Osteoblast (primary cell): ENCODE measurements at regions not wholly inside any gene's neighbourhood (a gene's known extent, or its start where the extent isn't known, plus 50 kb on each side); places are given as distances from the start of the nearest gene placed in this dataset.

Source experiments
- DNase-seq: peaks from one replicate; pipeline ENCODE4 v3.0.0; 2011; ENCODE audit warnings: low spot score, mixed read lengths; ENCODE audit not compliant: insufficient read length; ENCODE audit errors: missing footprints
- H2AFZ ChIP-seq: 2 replicates; pipeline ENCODE4 v1.6.0; 2011; ENCODE audit warnings: mild to moderate bottlenecking, low read length
- H3K27ac ChIP-seq: 2 replicates; pipeline ENCODE4 v1.5.1; 2011; ENCODE audit warnings: mild to moderate bottlenecking, low read depth, low read length, moderate library complexity
- H3K27me3 ChIP-seq: 2 replicates; pipeline ENCODE4 v1.6.0; 2012; ENCODE audit warnings: mild to moderate bottlenecking, control low read depth, inconsistent platforms, low read length, moderate library complexity; ENCODE audit not compliant: insufficient read depth
- H3K36me3 ChIP-seq: 2 replicates; pipeline ENCODE4 v1.5.1; 2011; ENCODE audit warnings: mild to moderate bottlenecking, low read length, control low read depth, moderate library complexity; ENCODE audit not compliant: insufficient read depth
- H3K4me1 ChIP-seq: 2 replicates; pipeline ENCODE4 v1.5.1; 2011; ENCODE audit warnings: mild to moderate bottlenecking, low read length, control low read depth, moderate library complexity; ENCODE audit not compliant: insufficient read depth
- H3K4me2 ChIP-seq: 2 replicates; pipeline ENCODE4 v1.6.0; 2011; ENCODE audit warnings: mild to moderate bottlenecking, low read length; ENCODE audit not compliant: insufficient read depth
- H3K4me3 ChIP-seq: fragments of 200-600 bp; sonication (generic); 3 replicates; pipeline ENCODE4 v1.5.1; 2012; ENCODE audit warnings: mild to moderate bottlenecking, low read length, inconsistent platforms; ENCODE audit not compliant: insufficient read depth
- H3K79me2 ChIP-seq: 2 replicates; pipeline ENCODE4 v1.6.0; 2012; ENCODE audit warnings: mild to moderate bottlenecking, low read length, control low read depth, inconsistent platforms; ENCODE audit not compliant: insufficient read depth
- H3K9me3 ChIP-seq: 2 replicates; pipeline ENCODE4 v1.5.1; 2011; ENCODE audit warnings: low read depth, low read length, control low read depth
- H4K20me1 ChIP-seq: 2 replicates; pipeline ENCODE4 v1.6.0; 2012; ENCODE audit warnings: mild to moderate bottlenecking, low read length, control low read depth; ENCODE audit not compliant: insufficient read depth
- CTCF ChIP-seq: IDR thresholded peaks from 2 replicates; pipeline ENCODE4 v1.5.1; 2011; ENCODE audit warnings: mild to moderate bottlenecking, low read depth, low read length, moderate library complexity; ENCODE audit errors: extremely low read depth

DNA sequence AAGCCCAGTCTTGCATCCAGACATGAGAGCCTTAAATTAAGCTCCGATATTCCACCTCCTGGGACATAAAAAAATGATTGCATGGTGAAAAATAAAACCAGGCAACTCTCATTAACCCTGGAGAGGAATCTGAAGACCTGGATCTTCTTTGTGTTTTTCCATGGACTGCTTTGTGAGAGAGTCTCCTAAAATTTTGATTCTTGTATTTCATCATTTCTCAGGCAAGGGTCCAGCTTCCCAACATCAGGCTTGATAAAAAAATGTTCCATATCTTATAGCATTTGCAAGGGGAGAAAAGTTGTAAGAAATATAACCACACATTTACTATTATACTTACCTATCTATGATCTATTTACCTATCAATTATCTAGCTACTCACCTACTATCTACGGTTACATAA lies 327.5 kb upstream of the SPHKAP start:
- DNase-seq = no peak
- Histone ChIP-seq H3K79me2 (no peaks in the 10 kb centered on the region), H3K4me3 (no peak overlapping the region), H3K4me1 (no peaks in the 10 kb centered on the region), H3K9me3 (no peaks in the 10 kb centered on the region), H4K20me1 (no peaks in the 10 kb centered on the region), H2AFZ (no peak overlapping the region), H3K36me3 (no peaks in the 10 kb centered on the region), H3K4me2 (no peak overlapping the region), H3K27me3 (no peaks in the 10 kb centered on the region), H3K27ac (no peak overlapping the region)
- TF ChIP-seq CTCF = no peak

DNA sequence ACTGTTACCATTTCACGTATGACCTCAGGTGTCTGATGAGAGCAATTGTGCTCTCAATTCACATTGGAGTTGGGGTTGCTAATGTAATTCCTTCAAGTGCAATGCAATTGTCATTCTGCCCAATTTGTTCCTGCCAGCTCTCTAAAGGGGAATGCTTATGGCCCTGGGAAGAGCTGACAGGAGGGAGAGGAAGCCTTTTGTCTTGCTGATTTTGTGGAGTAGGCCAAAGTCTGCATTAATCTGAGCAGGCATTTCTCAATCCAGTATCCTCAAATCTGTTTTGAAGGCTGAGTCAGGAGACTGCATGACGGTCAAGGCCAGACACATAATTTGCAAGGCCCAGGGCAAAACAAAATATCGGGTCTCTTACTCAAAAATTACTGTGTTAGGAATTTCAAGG lies 326.4 kb upstream of the SPHKAP start:
- H4K20me1 ChIP-seq = no peaks in the 10 kb centered on the region
- no peaks in the 10 kb centered on the region for H3K79me2 ChIP-seq
- no peaks in the 10 kb centered on the region for H3K9me3 ChIP-seq
- H2AFZ ChIP-seq = no peak overlapping the region
- no peak for DNase-seq
- no peaks in the 10 kb centered on the region for H3K27me3 ChIP-seq
- TF ChIP-seq CTCF = no peak
- H3K36me3 ChIP-seq = no peaks in the 10 kb centered on the region
- H3K27ac ChIP-seq = no peak overlapping the region
- H3K4me1 ChIP-seq = no peaks in the 10 kb centered on the region
- no peak overlapping the region for H3K4me2 ChIP-seq
- no peak overlapping the region for H3K4me3 ChIP-seq

DNA sequence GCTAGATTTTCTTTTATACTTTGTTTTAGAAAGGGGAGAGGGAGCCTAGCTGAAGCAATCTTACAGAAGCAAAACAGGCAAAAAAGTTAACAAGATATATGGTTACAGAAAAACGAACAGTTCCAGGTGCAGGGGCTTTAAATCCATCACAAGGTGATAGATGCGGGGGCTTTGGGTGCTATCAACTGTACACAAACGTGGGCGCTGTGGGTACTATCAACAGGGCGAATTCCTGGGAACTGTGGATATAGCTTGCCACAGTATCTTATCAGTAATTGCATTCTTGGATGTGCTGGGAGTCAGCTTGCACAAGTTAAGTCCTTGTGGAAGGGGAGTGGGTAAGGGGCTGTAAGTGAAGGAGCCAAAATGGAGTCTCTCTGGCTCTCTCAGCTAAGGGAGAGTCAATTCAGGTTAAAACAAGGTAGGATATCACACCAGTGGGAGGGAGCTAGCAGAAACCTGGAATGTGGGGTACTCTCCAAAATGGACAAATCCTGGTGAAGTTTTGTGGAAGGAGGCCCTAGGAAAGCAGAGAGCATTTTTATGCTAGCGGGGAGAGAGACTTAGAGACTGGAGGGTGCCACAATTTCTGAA lies 325.8 kb upstream of the SPHKAP start:
- Histone ChIP-seq H3K4me3 (no peak overlapping the region), H2AFZ (no peak overlapping the region), H4K20me1 (no peaks in the 10 kb centered on the region), H3K36me3 (no peaks in the 10 kb centered on the region), H3K27ac (no peak overlapping the region), H3K9me3 (no peaks in the 10 kb centered on the region), H3K4me2 (no peak overlapping the region), H3K4me1 (no peaks in the 10 kb centered on the region), H3K79me2 (no peaks in the 10 kb centered on the region), H3K27me3 (no peaks in the 10 kb centered on the region)
- DNase-seq = no peak
- no peak for TF ChIP-seq CTCF

DNA sequence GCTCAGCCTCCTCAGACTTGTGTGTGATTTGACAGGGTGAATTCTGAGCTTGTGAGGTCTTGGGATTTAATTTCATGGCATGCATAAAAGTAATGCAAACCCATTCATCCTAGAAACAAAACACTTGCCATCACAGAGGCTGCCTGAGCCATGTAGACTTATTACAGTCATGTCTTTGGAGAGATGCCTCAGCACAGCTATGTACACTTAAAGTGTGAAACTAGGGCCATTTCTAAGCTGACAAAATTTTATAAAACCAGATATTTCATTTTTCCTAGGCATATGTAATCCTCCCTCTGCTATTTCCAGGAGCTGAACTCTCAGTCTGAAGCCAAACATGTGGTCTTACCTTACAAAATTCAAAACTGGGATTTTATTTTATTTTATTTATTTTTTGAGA lies 322.2 kb upstream of the SPHKAP start:
- no peak for TF ChIP-seq CTCF
- no peak overlapping the region for H3K4me3 ChIP-seq

More for the DNA sequence above, 322.2 kb upstream of the SPHKAP start:
- no peaks in the 10 kb centered on the region for H4K20me1 ChIP-seq
- H3K27ac ChIP-seq = no peak overlapping the region
- no peaks in the 10 kb centered on the region for H3K27me3 ChIP-seq
- H3K4me2 ChIP-seq = no peak overlapping the region
- no peak overlapping the region for H2AFZ ChIP-seq
- H3K79me2 ChIP-seq = no peaks in the 10 kb centered on the region
- no peak for DNase-seq
- H3K36me3 ChIP-seq = no peaks in the 10 kb centered on the region
- no peaks in the 10 kb centered on the region for H3K9me3 ChIP-seq
- no peaks in the 10 kb centered on the region for H3K4me1 ChIP-seq
